Uterus (tissue), 3 donors: ENCODE measurements at regions not wholly inside any gene's neighbourhood (a gene's known extent, or its start where the extent isn't known, plus 50 kb on each side); places are given as distances from the start of the nearest gene placed in this dataset.

Experiments
- DNase-seq, 2 donors: peaks; one replicate each; pipeline ENCODE4 v3.0.0-alpha.2; 2019 to 2020
- H3K27ac ChIP-seq, 2 donors: fragments of 200-600 bp; sonication (generic); 1 replicate in 1 of 2; 2 replicates in 1 of 2; pipeline ENCODE4 v1.5.1; 2016 to 2018
- H3K27me3 ChIP-seq, 2 donors: fragments of 200-600 bp; sonication (generic); one replicate each; pipeline ENCODE4 v1.5.1; 2018 to 2019; ENCODE audit warnings: control low read depth in 1 of 2
- H3K36me3 ChIP-seq, 2 donors: fragments of 200-600 bp; sonication (generic); one replicate each; pipeline ENCODE4 v1.5.1; 2019; ENCODE audit warnings: control low read depth in 1 of 2
- H3K4me1 ChIP-seq, 2 donors: fragments of 200-600 bp; sonication (generic); one replicate each; pipeline ENCODE4 v1.5.1; 2018 to 2019; ENCODE audit warnings: control low read depth in 1 of 2
- H3K4me3 ChIP-seq, 2 donors: fragments of 200-600 bp; sonication (generic); 1 replicate in 1 of 2; 2 replicates in 1 of 2; pipeline ENCODE4 v1.5.1; 2018 to 2019; ENCODE audit warnings: mild to moderate bottlenecking in 1 of 2
- H3K9me3 ChIP-seq, 2 donors: fragments of 200-600 bp; sonication (generic); one replicate each; pipeline ENCODE4 v1.5.1; 2019; ENCODE audit warnings: control low read depth in 1 of 2
- POLR2A ChIP-seq, 2 donors: fragments of 450-650 bp; IDR thresholded peaks; one replicate each; pipeline ENCODE4 v1.6.1; 2016; ENCODE audit warnings: antibody characterized with exemption in 2 of 2, mild to moderate bottlenecking in 1 of 2, moderate library complexity in 1 of 2
- intact Hi-C: fragments of 100-400 bp; cut with DNase I; formaldehyde crosslinking; loops from one replicate; pipeline ENCODE4 v1.15.1; 2023; ENCODE audit warnings: low total_unique reads
- TF ChIP-seq, protein P1 (sequence below), 4 experiments: fragments of 200-600 bp in 2 of 4; fragments of 450-650 bp in 2 of 4; sonication (generic) in 2 of 4; IDR thresholded peaks; one replicate each; pipeline ENCODE4 v1.5.1; 2016 to 2019; ENCODE audit warnings: antibody characterized with exemption in 4 of 4, mild to moderate bottlenecking in 2 of 4, moderate library complexity in 1 of 4
- donor health status: DM: yes; HTN: yes; CAD: no.

DNA sequence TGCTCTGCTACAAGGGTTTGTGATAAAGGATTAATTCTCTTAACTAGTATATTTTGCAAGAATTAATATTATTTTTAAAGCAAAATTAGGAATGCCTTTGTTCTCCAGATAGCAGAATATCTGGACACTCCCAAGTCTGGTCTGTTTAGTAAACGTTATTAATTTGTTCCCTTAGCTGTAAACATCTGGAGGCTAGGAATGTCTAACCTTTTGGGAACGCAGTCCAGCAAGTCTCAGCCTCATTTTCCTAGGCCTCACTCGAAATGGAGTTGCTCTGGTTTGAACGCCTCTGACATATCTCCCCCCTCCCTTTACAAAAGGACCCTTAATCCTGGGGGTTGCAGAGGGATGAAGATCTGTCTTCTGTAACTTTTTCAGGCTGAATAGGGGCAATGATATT is 59.3 kb upstream of the WNT7A start:
- Histone ChIP-seq H3K4me3 (no peak overlapping the region), H3K27me3 (no peaks in the 10 kb centered on the region), H3K9me3 (peaks cover 0 to 5% of the 10 kb centered on the region in 2 donors), H3K27ac (no peak overlapping the region), H3K4me1 (no peaks in the 10 kb centered on the region), H3K36me3 (no peaks in the 10 kb centered on the region)
- TF ChIP-seq POLR2A (IDR thresholded peaks at IDR 0.05): no peak
- TF ChIP-seq, protein P1, sequence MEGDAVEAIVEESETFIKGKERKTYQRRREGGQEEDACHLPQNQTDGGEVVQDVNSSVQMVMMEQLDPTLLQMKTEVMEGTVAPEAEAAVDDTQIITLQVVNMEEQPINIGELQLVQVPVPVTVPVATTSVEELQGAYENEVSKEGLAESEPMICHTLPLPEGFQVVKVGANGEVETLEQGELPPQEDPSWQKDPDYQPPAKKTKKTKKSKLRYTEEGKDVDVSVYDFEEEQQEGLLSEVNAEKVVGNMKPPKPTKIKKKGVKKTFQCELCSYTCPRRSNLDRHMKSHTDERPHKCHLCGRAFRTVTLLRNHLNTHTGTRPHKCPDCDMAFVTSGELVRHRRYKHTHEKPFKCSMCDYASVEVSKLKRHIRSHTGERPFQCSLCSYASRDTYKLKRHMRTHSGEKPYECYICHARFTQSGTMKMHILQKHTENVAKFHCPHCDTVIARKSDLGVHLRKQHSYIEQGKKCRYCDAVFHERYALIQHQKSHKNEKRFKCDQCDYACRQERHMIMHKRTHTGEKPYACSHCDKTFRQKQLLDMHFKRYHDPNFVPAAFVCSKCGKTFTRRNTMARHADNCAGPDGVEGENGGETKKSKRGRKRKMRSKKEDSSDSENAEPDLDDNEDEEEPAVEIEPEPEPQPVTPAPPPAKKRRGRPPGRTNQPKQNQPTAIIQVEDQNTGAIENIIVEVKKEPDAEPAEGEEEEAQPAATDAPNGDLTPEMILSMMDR (IDR thresholded peaks at IDR 0.05): no peak
- no peak for DNase-seq
- intact Hi-C loops: no loop called here

DNA sequence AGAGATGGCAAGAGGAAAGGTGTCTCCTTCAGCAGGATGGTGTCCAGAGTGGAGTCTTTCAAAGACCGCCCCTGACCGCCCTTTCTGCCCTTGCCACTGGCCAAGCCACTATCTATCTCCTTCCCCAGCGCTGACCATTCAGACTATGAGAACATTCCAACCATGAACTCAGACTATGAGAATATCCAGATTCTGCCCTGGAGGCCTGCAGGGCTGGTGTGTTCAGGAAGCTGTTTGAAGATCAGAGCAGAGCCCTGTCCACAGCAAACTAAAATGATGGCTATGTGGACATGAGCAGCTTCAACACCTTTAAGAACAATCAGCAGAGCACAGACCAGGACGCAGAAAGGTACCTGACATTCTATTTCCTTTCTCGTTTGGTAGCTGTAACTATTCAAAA is 57.3 kb upstream of the WNT7A start:
- intact Hi-C loops: no loop called here
- no peaks in the 10 kb centered on the region for H3K36me3 ChIP-seq
- H3K27me3 ChIP-seq: no peaks in the 10 kb centered on the region

DNA sequence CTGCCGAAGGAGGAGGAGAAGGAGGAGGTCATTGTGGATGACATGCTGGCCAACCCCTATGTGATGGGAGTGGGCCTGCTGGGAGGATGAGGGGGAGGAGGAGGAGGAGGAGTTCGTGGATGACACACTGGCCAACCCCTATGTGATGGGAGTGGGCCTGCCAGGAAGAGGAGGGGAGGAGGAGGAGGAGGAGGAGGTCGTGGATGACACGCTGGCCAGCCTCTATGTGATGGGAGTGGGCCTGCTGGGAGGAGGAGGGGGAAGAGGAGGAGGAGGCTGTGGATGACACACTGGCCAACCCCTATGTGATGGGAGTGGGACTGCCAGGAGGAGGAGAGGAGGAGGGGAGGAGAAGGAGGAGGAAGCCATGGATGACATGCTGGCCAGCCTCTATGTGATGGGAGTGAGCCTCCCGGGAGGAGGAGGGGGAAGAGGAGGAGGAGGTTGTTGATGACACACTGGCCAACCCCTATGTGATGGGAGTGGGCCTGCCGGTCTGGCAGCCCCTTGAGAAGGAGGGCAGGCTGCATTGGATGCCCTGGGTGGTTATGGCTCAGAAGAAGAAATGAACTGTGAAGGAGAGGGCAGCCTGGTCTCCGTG is 55.7 kb upstream of the WNT7A start:
- TF ChIP-seq, protein P1 (IDR thresholded peaks at IDR 0.05): no peak
- no peak for TF ChIP-seq POLR2A (IDR thresholded peaks at IDR 0.05)
- peaks cover 0 to 3% of the 10 kb centered on the region in 2 donors for H3K4me1 ChIP-seq
- no peaks in the 10 kb centered on the region for H3K27me3 ChIP-seq
- H3K9me3 ChIP-seq: no peaks in the 10 kb centered on the region
- no peak for DNase-seq
- intact Hi-C loops: no loop called here
- no peak overlapping the region for H3K4me3 ChIP-seq
- no peaks in the 10 kb centered on the region for H3K36me3 ChIP-seq
- H3K27ac ChIP-seq: no peak overlapping the region

More for the DNA sequence above, 57.3 kb upstream of the WNT7A start:
- Histone ChIP-seq H3K4me3 (no peak overlapping the region), H3K9me3 (no peaks in the 10 kb centered on the region), H3K4me1 (peaks cover 0 to 3% of the 10 kb centered on the region in 2 donors), H3K27ac (no peak overlapping the region)
- no peak for TF ChIP-seq POLR2A (IDR thresholded peaks at IDR 0.05)
- TF ChIP-seq, protein P1 (IDR thresholded peaks at IDR 0.05): no peak
- DNase-seq: no peak

DNA sequence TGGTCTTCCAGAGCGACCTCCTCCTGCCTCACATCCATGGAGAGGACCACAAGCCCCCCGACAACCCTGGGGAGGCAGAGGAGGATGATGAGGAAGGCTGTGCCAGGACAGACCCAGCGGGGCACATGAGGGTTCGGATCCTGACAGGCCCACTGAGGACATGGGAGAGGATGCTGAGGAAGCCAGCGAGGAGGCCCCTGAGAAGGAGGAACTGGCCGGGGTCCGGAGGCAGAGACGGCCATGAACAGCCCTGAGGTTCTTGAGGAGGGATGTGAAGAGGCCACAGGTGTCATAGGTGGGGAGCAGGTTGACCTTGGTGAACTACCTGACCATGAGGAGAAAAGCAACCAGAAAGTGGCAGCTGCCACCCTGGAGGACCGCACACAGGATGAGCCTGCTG is 54.9 kb upstream of the WNT7A start:
- intact Hi-C loops: no loop called here
- Histone ChIP-seq H3K9me3 (no peaks in the 10 kb centered on the region), H3K36me3 (no peaks in the 10 kb centered on the region), H3K4me3 (no peak overlapping the region), H3K27ac (no peak overlapping the region), H3K27me3 (no peaks in the 10 kb centered on the region), H3K4me1 (peaks cover 0 to 3% of the 10 kb centered on the region in 2 donors)
- TF ChIP-seq, protein P1 (IDR thresholded peaks at IDR 0.05): no peak
- no peak for TF ChIP-seq POLR2A (IDR thresholded peaks at IDR 0.05)
- DNase-seq: no peak

DNA sequence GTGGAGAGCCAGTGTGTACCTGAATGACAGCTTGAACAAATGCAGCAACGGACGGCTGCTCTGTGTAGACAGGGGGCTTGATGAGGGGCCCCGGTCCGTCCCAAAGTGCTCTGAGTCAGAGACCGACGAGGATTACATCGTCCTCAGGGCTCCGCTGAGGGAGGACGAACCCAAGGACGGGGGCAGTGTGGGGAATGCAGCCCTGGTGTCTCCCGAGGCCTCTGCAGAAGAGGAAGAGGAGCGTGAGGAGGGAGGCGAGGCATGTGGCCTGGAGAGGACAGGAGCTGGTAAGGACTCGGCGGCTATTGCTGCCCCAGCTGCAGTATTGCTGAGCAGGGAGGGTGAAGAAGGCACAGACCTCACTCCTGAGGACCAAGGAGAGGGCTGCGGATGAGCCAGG is 54.4 kb upstream of the WNT7A start:
- TF ChIP-seq, protein P1 (IDR thresholded peaks at IDR 0.05): no peak
- no peak for TF ChIP-seq POLR2A (IDR thresholded peaks at IDR 0.05)
- Histone ChIP-seq H3K27ac (no peak overlapping the region), H3K4me3 (no peak overlapping the region), H3K9me3 (no peaks in the 10 kb centered on the region), H3K36me3 (no peaks in the 10 kb centered on the region), H3K4me1 (peaks cover 0 to 3% of the 10 kb centered on the region in 2 donors), H3K27me3 (no peaks in the 10 kb centered on the region)
- no peak for DNase-seq
- intact Hi-C loops: no loop called here
